H9 (cell line): ENCODE measurements at regions not wholly inside any gene's neighbourhood (a gene's known extent, or its start where the extent isn't known, plus 50 kb on each side); places are given as distances from the start of the nearest gene placed in this dataset.

Source experiments
- DNase-seq: peaks from one replicate; pipeline ENCODE4 v3.0.0-alpha.2; 2017
- H2AFZ ChIP-seq: one replicate; pipeline ENCODE4 v1.6.1; 2013; ENCODE audit warnings: mild to moderate bottlenecking, low read length, control low read depth, moderate library complexity
- H2AK5ac ChIP-seq: 2 replicates; pipeline ENCODE4 v1.6.1; 2013; ENCODE audit warnings: low read length, control low read depth, mixed read lengths; ENCODE audit not compliant: insufficient read length
- H2BK120ac ChIP-seq: one replicate; pipeline ENCODE4 v1.6.1; 2013; ENCODE audit warnings: low read depth, mild to moderate bottlenecking, low read length, control low read depth, inconsistent platforms; ENCODE audit not compliant: poor library complexity, severe bottlenecking
- H2BK12ac ChIP-seq: 2 replicates; pipeline ENCODE4 v1.6.1; 2013; ENCODE audit warnings: low read length, control low read depth, mixed read lengths, low read depth; ENCODE audit not compliant: insufficient read length
- H2BK15ac ChIP-seq: 2 replicates; pipeline ENCODE4 v1.6.1; 2013; ENCODE audit warnings: low read depth, low read length, control low read depth
- H2BK20ac ChIP-seq: one replicate; pipeline ENCODE4 v1.6.1; 2013; ENCODE audit warnings: low read depth, mild to moderate bottlenecking, low read length, control low read depth, inconsistent platforms; ENCODE audit not compliant: poor library complexity, severe bottlenecking
- H2BK5ac ChIP-seq: 2 replicates; pipeline ENCODE4 v1.6.1; 2013; ENCODE audit warnings: low read length, control low read depth, mixed read lengths; ENCODE audit not compliant: insufficient read length
- H3K14ac ChIP-seq: 2 replicates; pipeline ENCODE4 v1.6.1; 2013; ENCODE audit warnings: low read length, control low read depth; ENCODE audit not compliant: insufficient read depth
- H3K18ac ChIP-seq: 2 replicates; pipeline ENCODE4 v1.6.1; 2013; ENCODE audit warnings: low read depth, mild to moderate bottlenecking, mixed read lengths, low read length, control low read depth; ENCODE audit not compliant: insufficient read length
- H3K23ac ChIP-seq: 2 replicates; pipeline ENCODE4 v1.6.1; 2013; ENCODE audit warnings: low read length, control low read depth, mixed read lengths, low read depth; ENCODE audit not compliant: insufficient read length
- H3K23me2 ChIP-seq: 2 replicates; pipeline ENCODE4 v1.6.1; 2013; ENCODE audit warnings: low read depth, mild to moderate bottlenecking, mixed read lengths, low read length, control low read depth; ENCODE audit not compliant: insufficient read length, poor library complexity, severe bottlenecking
- H3K27ac ChIP-seq: 2 replicates; pipeline ENCODE4 v1.5.1; 2013; ENCODE audit warnings: low read length, control low read depth, mixed read lengths, low read depth; ENCODE audit not compliant: insufficient read length
- H3K27me3 ChIP-seq: 2 replicates; pipeline ENCODE4 v1.6.1; 2013; ENCODE audit warnings: low read length, control low read depth, inconsistent platforms; ENCODE audit not compliant: insufficient read depth
- H3K4ac ChIP-seq: 2 replicates; pipeline ENCODE4 v1.6.1; 2013; ENCODE audit warnings: low read depth, mild to moderate bottlenecking, control low read depth, inconsistent platforms, low read length, moderate library complexity
- H3K4me1 ChIP-seq: 2 replicates; pipeline ENCODE4 v1.6.1; 2013; ENCODE audit warnings: low read length, control low read depth, inconsistent platforms; ENCODE audit not compliant: insufficient read depth
- H3K4me2 ChIP-seq: 2 replicates; pipeline ENCODE4 v1.6.1; 2013; ENCODE audit warnings: low read length, control low read depth, mixed read lengths; ENCODE audit not compliant: insufficient read length, insufficient read depth
- H3K56ac ChIP-seq: 2 replicates; pipeline ENCODE4 v1.6.1; 2013; ENCODE audit warnings: low read depth, mild to moderate bottlenecking, mixed read lengths, low read length, control low read depth; ENCODE audit not compliant: insufficient read length
- H3K79me1 ChIP-seq: 2 replicates; pipeline ENCODE4 v1.6.1; 2013; ENCODE audit warnings: low read depth, mild to moderate bottlenecking, moderate library complexity, low read length, control low read depth, inconsistent platforms; ENCODE audit not compliant: insufficient read depth, poor library complexity, severe bottlenecking
- H3K79me2 ChIP-seq: 2 replicates; pipeline ENCODE4 v1.6.1; 2013; ENCODE audit warnings: low read length, control low read depth, inconsistent platforms; ENCODE audit not compliant: insufficient read depth
- H3K9ac ChIP-seq: 2 replicates; pipeline ENCODE4 v1.6.1; 2013; ENCODE audit warnings: low read length, control low read depth, mixed read lengths; ENCODE audit not compliant: insufficient read length; ENCODE audit errors: extremely low read depth
- H3K9me3 ChIP-seq: one replicate; pipeline ENCODE4 v1.6.1; 2013; ENCODE audit warnings: low read depth, low read length, inconsistent platforms; ENCODE audit not compliant: control insufficient read depth
- H3T11ph ChIP-seq: one replicate; pipeline ENCODE4 v1.6.1; 2013; ENCODE audit warnings: mild to moderate bottlenecking, low read length, control low read depth, inconsistent platforms
- H4K20me1 ChIP-seq: one replicate; pipeline ENCODE4 v1.6.1; 2013; ENCODE audit not compliant: control insufficient read depth, insufficient read length, insufficient read depth
- H4K5ac ChIP-seq: 2 replicates; pipeline ENCODE4 v1.6.1; 2013; ENCODE audit warnings: low read depth, mild to moderate bottlenecking, mixed read lengths, low read length, control low read depth; ENCODE audit not compliant: insufficient read length
- H4K8ac ChIP-seq: replicated peaks from 2 replicates; pipeline ENCODE4 v1.6.1; 2013; ENCODE audit warnings: low read length, control low read depth, mixed read lengths, low read depth; ENCODE audit not compliant: insufficient read length
- H4K91ac ChIP-seq: 2 replicates; pipeline ENCODE4 v1.6.1; 2013; ENCODE audit warnings: low read depth, mild to moderate bottlenecking, moderate library complexity, mixed read lengths, low read length, control low read depth; ENCODE audit not compliant: insufficient read length
- H3K27ac Mint-ChIP-seq, 3 experiments: 2 replicates in 2 of 3; 3 replicates in 1 of 3; pipeline ENCODE4 v1.8.0; 2020 to 2021; ENCODE audit warnings: mixed read lengths in 3 of 3, mild to moderate bottlenecking in 1 of 3, moderate library complexity in 1 of 3
- H3K27me3 Mint-ChIP-seq: 2 replicates; pipeline ENCODE4 v1.8.0; 2021; ENCODE audit warnings: low read depth, mild to moderate bottlenecking, moderate library complexity, mixed read lengths
- H3K36me3 Mint-ChIP-seq, 3 experiments: 2 replicates in 2 of 3; 3 replicates in 1 of 3; pipeline ENCODE4 v1.8.0; 2020 to 2021; ENCODE audit warnings: low read depth in 3 of 3, mixed read lengths in 3 of 3; ENCODE audit not compliant: insufficient read depth in 1 of 3
- H3K4me1 Mint-ChIP-seq, 2 experiments: 2 replicates each; pipeline ENCODE4 v1.8.0; 2020; ENCODE audit warnings: mixed read lengths in 2 of 2
- H3K4me3 Mint-ChIP-seq, 2 experiments: 2 replicates in 1 of 2; 3 replicates in 1 of 2; pipeline ENCODE4 v1.8.0; 2020 to 2021; ENCODE audit warnings: mild to moderate bottlenecking in 2 of 2, mixed read lengths in 2 of 2, moderate library complexity in 1 of 2
- H3K9me3 Mint-ChIP-seq, 2 experiments: 2 replicates in 1 of 2; 3 replicates in 1 of 2; pipeline ENCODE4 v1.8.0; 2020; ENCODE audit warnings: mild to moderate bottlenecking in 2 of 2, mixed read lengths in 2 of 2, moderate library complexity in 1 of 2
- CTCF ChIP-seq: fragments of 200-600 bp; sonication (generic); conservative IDR thresholded peaks from 3 replicates; pipeline ENCODE4 v1.8.0; 2021; ENCODE audit warnings: antibody characterized with exemption, mild to moderate bottlenecking
- WGBS: extraction: QIAGEN DNeasy Blood & Tissue Kit; methylation state at CpG from one replicate; pipeline ENCODE4 v1.1.7; 2013; ENCODE audit warnings: missing lambda C conversion rate, low lambda C conversion rate, mixed read lengths; ENCODE audit not compliant: insufficient read length; ENCODE audit errors: extremely low coverage; 5-methylcytosine and 5-hydroxymethylcytosine counted together

GRCh38 chr7:156560075-156560474 is 80.5 kb upstream of the RNF32 start:
- peaks cover 9 to 18% (median 11%) of the 10 kb centered on the region in 3 experiments; a peak in 6 of 7 replicates for H3K36me3 Mint-ChIP-seq
- Histone ChIP-seq H3K23me2 (no peaks in the 10 kb centered on the region), H3K79me2 (no peaks in the 10 kb centered on the region), H4K5ac (no peak overlapping the region), H2BK120ac (no peak overlapping the region), H3K18ac (no peak overlapping the region), H2AK5ac (no peak overlapping the region), H3K4me2 (no peak overlapping the region), H3K4me1 (peaks cover 4% of the 10 kb centered on the region; the same call in 1 of the 2 replicates), H2AFZ (no peak overlapping the region), H3K56ac (no peak overlapping the region), H2BK5ac (no peak overlapping the region), H3K79me1 (no peaks in the 10 kb centered on the region), H3K27ac (no peak overlapping the region), H3K27me3 (no peaks in the 10 kb centered on the region), H4K20me1 (no peaks in the 10 kb centered on the region), H3K9ac (no peak overlapping the region), H4K8ac (no peak overlapping the region), H3K4ac (no peak overlapping the region), H3K23ac (no peak overlapping the region), H2BK12ac (no peak overlapping the region), H3T11ph (no peak overlapping the region), H2BK20ac (no peak overlapping the region), H4K91ac (no peak overlapping the region), H2BK15ac (no peak overlapping the region), H3K9me3 (no peaks in the 10 kb centered on the region), H3K14ac (no peak overlapping the region; the same call in 1 of the 2 replicates)
- peaks cover 19 to 20% of the 10 kb centered on the region in 2 experiments for H3K9me3 Mint-ChIP-seq
- H3K4me3 Mint-ChIP-seq, result no peak overlapping the region
- H3K27ac Mint-ChIP-seq, result peak overlapping the region in 1 of 3 experiments; percentile 70; a peak in 1 of 7 replicates
- TF ChIP-seq CTCF, result peak; percentile 75
- peaks cover 10 to 12% of the 10 kb centered on the region in 2 experiments for H3K4me1 Mint-ChIP-seq
- H3K27me3 Mint-ChIP-seq, result peaks cover 6% of the 10 kb centered on the region; the same call in 1 of the 2 replicates
- WGBS, result no CpG with 5 or more reads among the region's 9 CpGs
- DNase-seq, result peak; percentile 72
